Motor neuron (in vitro differentiated cells): ENCODE measurements at regions not wholly inside any gene's neighbourhood (a gene's known extent, or its start where the extent isn't known, plus 50 kb on each side); places are given as distances from the start of the nearest gene placed in this dataset.

Experiments used
- ATAC-seq, 8 experiments: fragments of 200-7000 bp; cut with Tn5 transposase; replicated peaks in 6 of 8; 2 replicates each; pipeline ENCODE4 v1.8.0; 2021; ENCODE audit warnings: mild to moderate bottlenecking in 8 of 8, moderate library complexity in 8 of 8
- H3K27ac ChIP-seq, 2 donors: fragments of 250-450 bp; sonication (Bioruptor Pico); 2 replicates each; pipeline ENCODE4 v1.9.0; 2021; ENCODE audit warnings: antibody characterized with exemption in 2 of 2, mild to moderate bottlenecking in 2 of 2, moderate library complexity in 1 of 2
- H3K4me1 ChIP-seq, 2 donors: fragments of 250-450 bp; sonication (Bioruptor Pico); replicated peaks in 1 of 2; 2 replicates each; pipeline ENCODE4 v1.6.1; 2021; ENCODE audit warnings: antibody characterized with exemption in 2 of 2, mild to moderate bottlenecking in 2 of 2, moderate library complexity in 1 of 2
- H3K4me3 ChIP-seq, 5 donors: fragments of 250-450 bp; sonication (Bioruptor Pico); 2 replicates each; pipeline ENCODE4 v1.9.0; 2021; ENCODE audit warnings: antibody characterized with exemption in 5 of 5, mild to moderate bottlenecking in 5 of 5, moderate library complexity in 4 of 5
- WGBS, 10 experiments: fragments of 450-650 bp; shearing (Covaris generic); methylation state at CpG; one replicate each; pipeline ENCODE4 v1.0.0; 2022; 5-methylcytosine and 5-hydroxymethylcytosine counted together
- in situ Hi-C, 9 experiments: fragments of 400-800 bp; cut with MboI; loops; one replicate each; pipeline ENCODE4 v1.15.0; 2021; ENCODE audit warnings: low sequenced_read_pairs in 9 of 9, low pct_unique_long_range_greater_than_20kb in 2 of 9; ENCODE audit not compliant: unreplicated experiment in 9 of 9

DNA sequence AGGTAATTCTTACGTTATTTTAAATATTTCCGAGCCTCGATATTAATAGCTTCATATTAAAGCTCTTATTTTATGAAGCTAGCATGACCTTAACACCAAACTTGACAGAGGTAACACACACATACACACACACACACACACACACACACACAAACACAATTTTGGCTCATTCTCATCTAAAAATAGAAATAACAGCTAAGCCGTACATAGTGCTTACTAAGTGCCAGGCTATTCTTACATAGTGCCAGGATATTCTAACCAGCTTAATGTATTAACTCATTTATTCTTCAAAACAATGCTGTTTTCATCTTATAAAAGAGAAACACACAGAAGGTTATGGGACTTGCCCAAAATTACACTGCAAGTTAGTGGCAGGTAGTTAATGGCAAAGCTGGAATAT is 87.0 kb upstream of the BLTP1 start:
- WGBS, 10 experiments, result 79 to 98% (median 93%) methylated on average over 3 to 4 of the region's 4 CpGs; no CpG with 5 or more reads in 3 of the 10 experiments
- in situ Hi-C loops, result no loop called here
- Histone ChIP-seq H3K4me1 (no peaks in the 10 kb centered on the region), H3K27ac (no peak overlapping the region), H3K4me3 (no peak overlapping the region)
- no peak for ATAC-seq

DNA sequence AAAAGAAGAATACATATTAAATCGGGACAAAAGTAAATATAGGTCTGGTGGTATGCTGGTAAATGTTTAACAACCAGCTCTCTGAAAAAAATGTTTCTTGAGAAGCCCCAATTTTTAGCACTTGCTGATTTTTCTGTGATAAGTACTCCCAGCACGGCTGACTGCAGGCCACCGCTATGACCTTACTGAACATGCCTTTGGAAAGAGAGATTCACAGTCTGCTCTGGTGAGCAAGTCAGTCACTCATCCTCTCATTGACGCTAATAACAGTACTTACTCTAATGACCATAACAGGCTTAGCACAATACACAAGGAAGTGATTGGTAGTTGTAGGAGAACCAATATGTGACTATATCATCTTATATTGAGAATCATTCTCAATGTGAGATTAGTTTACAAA is 98.9 kb upstream of the BLTP1 start:
- H3K4me1 ChIP-seq, result no peaks in the 10 kb centered on the region
- 27 to 89% (median 78%) methylated on average over 1 to 4 of the region's 4 CpGs for WGBS, 10 experiments
- no peak overlapping the region for H3K4me3 ChIP-seq
- no peak for ATAC-seq
- no peak overlapping the region for H3K27ac ChIP-seq
- in situ Hi-C loops, result no loop called here

GRCh38 chr4:122052677-122053076 is 99.5 kb upstream of the BLTP1 start:
- 0 to 67% (median 39%) methylated on average over 1 to 3 of the region's 3 CpGs; no CpG with 5 or more reads in 2 of the 10 experiments for WGBS, 10 experiments
- in situ Hi-C loops, result no loop called here
- Histone ChIP-seq H3K4me3 (no peak overlapping the region), H3K27ac (no peak overlapping the region), H3K4me1 (no peaks in the 10 kb centered on the region)
- no peak for ATAC-seq

GRCh38 chr4:122050841-122051240 is 99.0 kb upstream of the TRPC3 start:
- in situ Hi-C loops, result no loop called here
- 40 to 100% (median 88%) methylated on average over 1 to 3 of the region's 3 CpGs; no CpG with 5 or more reads in 3 of the 10 experiments for WGBS, 10 experiments
- ATAC-seq, result no peak
- no peaks in the 10 kb centered on the region for H3K4me1 ChIP-seq
- no peak overlapping the region for H3K27ac ChIP-seq
- H3K4me3 ChIP-seq, result no peak overlapping the region

DNA sequence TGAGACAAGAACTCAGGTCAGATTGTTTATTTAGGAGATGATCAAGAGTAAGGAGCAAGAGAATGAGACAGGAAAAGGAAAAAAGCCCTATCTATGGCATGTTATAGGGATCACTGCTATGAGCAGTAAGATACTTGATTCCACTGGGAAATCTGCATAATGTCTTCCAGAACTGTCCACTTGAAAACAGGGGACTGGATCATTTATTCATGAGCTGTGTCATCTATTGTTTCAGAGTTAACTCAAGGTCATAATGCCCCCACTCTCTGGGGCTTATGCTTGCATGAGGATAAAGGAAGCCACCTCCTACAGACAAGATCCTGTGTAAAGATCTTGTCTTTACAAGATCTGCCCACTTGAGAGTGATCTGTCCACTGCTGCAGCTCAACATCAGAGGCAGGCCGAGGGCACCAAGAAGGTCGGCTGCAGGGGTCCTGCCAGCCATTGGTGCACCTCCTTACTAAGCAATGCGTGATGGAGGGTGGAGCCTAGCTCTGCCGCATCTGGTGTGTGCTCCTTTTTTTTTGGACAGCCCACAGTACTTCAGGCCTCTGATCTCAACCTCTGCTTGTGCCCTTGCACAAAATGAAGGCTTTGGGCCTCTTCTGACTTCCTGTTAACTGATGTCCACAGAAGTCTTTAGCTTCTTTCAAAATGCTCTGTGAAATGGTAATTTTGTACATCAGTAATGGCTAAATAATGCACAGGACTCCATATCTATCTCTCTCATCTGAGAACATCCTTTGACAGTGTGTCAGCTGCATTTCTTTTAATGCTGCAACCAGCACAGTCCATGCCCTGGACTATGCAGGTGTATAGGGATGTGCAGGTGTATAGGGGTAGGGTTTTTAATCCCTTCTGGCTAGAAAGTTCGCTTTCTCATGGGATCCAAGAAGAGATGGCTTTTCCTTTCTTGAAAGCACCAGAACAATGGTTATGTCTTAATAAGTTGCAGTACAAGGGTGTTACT is 95.9 kb upstream of the TRPC3 start:
- WGBS, 10 experiments, result 39 to 100% (median 80%) methylated on average over 1 to 5 of the region's 5 CpGs; no CpG with 5 or more reads in 4 of the 10 experiments
- ATAC-seq, result peak; percentile 25 to 80 (median 38)
- in situ Hi-C loops, result no loop called here
- Histone ChIP-seq H3K4me1 (no peaks in the 10 kb centered on the region), H3K27ac (no peak overlapping the region), H3K4me3 (no peak overlapping the region)

GRCh38 chr4:122046255-122046654 is 94.4 kb upstream of the TRPC3 start:
- no peak overlapping the region for H3K27ac ChIP-seq
- in situ Hi-C loops, result no loop called here
- ATAC-seq, result no peak
- no peaks in the 10 kb centered on the region for H3K4me1 ChIP-seq
- no peak overlapping the region for H3K4me3 ChIP-seq
- 14 to 100% (median 99%) methylated on average over 1 to 2 of the region's 2 CpGs for WGBS, 10 experiments

GRCh38 chr4:122045533-122045932 is 93.7 kb upstream of the TRPC3 start:
- ATAC-seq, result peak in 7 of 8 experiments; percentile 16 to 95 (median 73)
- in situ Hi-C loops, result no loop called here
- Histone ChIP-seq H3K4me3 (no peak overlapping the region), H3K4me1 (no peaks in the 10 kb centered on the region), H3K27ac (no peak overlapping the region)

DNA sequence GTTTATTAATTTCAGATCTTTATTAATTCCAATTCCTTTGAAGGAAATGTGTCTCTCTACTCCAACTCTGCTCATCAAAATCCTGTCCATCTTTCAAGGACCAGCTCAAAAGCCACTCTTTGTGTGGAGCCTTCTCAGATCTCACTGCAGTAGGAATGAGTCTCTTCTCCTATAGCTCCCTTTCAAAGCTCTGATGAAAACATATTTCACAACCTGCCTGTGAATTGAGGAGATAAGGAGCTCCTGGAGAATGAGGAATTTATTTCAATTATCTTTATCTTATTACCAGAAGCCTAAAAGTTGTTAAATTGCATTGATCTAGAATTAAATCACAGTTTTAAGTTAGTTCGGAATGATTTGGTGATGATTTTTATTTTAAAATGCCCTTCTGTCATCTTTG is 92.6 kb upstream of the TRPC3 start:
- no peaks in the 10 kb centered on the region for H3K4me1 ChIP-seq
- WGBS, 10 experiments, result 50 to 100% (median 100%) methylated on average over 1 of the region's 1 CpG; no CpG with 5 or more reads in 1 of the 10 experiments
- no peak for ATAC-seq
- in situ Hi-C loops, result no loop called here
- H3K4me3 ChIP-seq, result no peak overlapping the region
- H3K27ac ChIP-seq, result no peak overlapping the region

GRCh38 chr4:122041312-122041711 is 89.5 kb upstream of the TRPC3 start:
- Histone ChIP-seq H3K27ac (no peak overlapping the region), H3K4me1 (no peaks in the 10 kb centered on the region), H3K4me3 (no peak overlapping the region)
- WGBS, 10 experiments, result 17 to 83% (median 56%) methylated on average over 1 to 3 of the region's 5 CpGs; no CpG with 5 or more reads in 4 of the 10 experiments
- in situ Hi-C loops, result no loop called here
- no peak for ATAC-seq

- Histone ChIP-seq H3K27ac (no peak overlapping the region), H3K4me3 (no peak overlapping the region), H3K4me1 (no peaks in the 10 kb centered on the region)
- 0 to 50% (median 32%) methylated on average over 1 to 2 of the region's 2 CpGs for WGBS, 10 experiments
- ATAC-seq, result no peak
- in situ Hi-C loops, result no loop called here
Measured at GRCh38 chr4:122038896-122039295, 87.0 kb upstream of the TRPC3 start.

DNA sequence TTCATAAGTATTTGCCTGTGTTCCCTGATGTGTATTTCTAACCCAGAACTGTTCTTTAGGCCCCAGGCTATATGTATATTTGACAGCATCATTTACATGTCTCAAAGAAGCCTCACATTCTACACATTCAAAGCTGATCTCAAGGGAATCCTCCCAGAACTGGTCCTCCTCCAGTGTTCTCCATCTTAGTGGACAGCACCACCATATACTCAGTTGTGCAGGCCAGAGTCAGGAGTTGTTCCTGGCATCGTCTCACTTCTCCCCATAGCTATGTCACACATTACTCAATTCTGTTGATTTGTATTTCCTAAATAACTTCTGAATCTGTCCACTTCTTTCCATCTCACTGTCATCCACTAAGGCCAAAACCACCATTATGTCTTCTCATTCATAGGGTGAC is 82.8 kb upstream of the TRPC3 start:
- in situ Hi-C loops, result no loop called here
- Histone ChIP-seq H3K4me3 (no peak overlapping the region), H3K4me1 (no peaks in the 10 kb centered on the region), H3K27ac (no peak overlapping the region)
- WGBS, 10 experiments, result 0 to 100% (median 52%) methylated on average over 1 of the region's 1 CpG; no CpG with 5 or more reads in 6 of the 10 experiments
- ATAC-seq, result peak in 2 of 8 experiments; percentile 24 to 51

DNA sequence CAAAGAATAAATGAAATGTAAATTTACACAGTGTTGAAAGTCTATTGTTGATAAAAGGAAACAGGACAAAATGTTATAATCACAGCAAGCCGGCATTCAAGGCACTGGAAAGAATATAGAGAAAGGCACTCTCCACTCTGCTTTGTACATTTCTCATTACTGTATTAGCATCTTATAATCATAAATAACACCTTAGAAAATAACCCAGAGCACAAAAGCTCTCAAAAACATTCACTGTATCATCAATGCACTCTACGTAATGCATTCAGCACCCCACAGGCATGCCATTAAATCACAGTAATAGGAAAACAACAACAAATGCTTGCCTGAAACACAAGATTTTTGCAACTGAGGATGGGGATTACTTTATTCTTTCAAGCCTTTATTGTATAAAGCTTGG is 75.3 kb upstream of the TRPC3 start:
- H3K4me3 ChIP-seq, result no peak overlapping the region
- in situ Hi-C loops, result no loop called here
- H3K4me1 ChIP-seq, result no peaks in the 10 kb centered on the region
- 26 to 84% (median 68%) methylated on average over 1 to 2 of the region's 2 CpGs; no CpG with 5 or more reads in 1 of the 10 experiments for WGBS, 10 experiments
- peak in 3 of 8 experiments; percentile 12 to 61 (median 44) for ATAC-seq
- no peak overlapping the region for H3K27ac ChIP-seq

GRCh38 chr4:122017296-122017695 is 65.4 kb upstream of the TRPC3 start:
- peak in 6 of 8 experiments; percentile 26 to 98 (median 92) for ATAC-seq
- 0 to 57% (median 11%) methylated on average over 1 to 2 of the region's 2 CpGs; no CpG with 5 or more reads in 2 of the 10 experiments for WGBS, 10 experiments
- in situ Hi-C loops, result no loop called here
- peaks cover 4 to 10% of the 10 kb centered on the region in 2 donors for H3K4me1 ChIP-seq
- no peak overlapping the region for H3K4me3 ChIP-seq
- no peak overlapping the region for H3K27ac ChIP-seq

- no peak for ATAC-seq
- 27 to 100% (median 97%) methylated on average over 1 to 3 of the region's 3 CpGs for whole genome bisulfite sequencing, 10 experiments
Measured at GRCh38 chr4:122015203-122015602, 63.3 kb upstream of the TRPC3 start.

More at GRCh38 chr4:122015203-122015602, 63.3 kb upstream of the TRPC3 start:
- no peak overlapping the region for H3K27ac ChIP-seq
- in situ Hi-C loops, result no loop called here
- H3K4me1 ChIP-seq, result peaks cover 4 to 10% of the 10 kb centered on the region in 2 donors
- no peak overlapping the region for H3K4me3 ChIP-seq
